Neural cell (in vitro differentiated cells): ENCODE measurements at regions not wholly inside any gene's neighbourhood (a gene's known extent, or its start where the extent isn't known, plus 50 kb on each side); places are given as distances from the start of the nearest gene placed in this dataset.

Experiments
- EP300 ChIP-seq: fragments of 450-650 bp; conservative IDR thresholded peaks from 2 replicates; pipeline ENCODE4 v1.6.1; 2014; ENCODE audit warnings: antibody characterized with exemption, mild to moderate bottlenecking, moderate library complexity; ENCODE audit not compliant: poor library complexity, severe bottlenecking
- EZH2 ChIP-seq: fragments of 200-600, 300-800 bp; shearing (Covaris generic), sonication (generic); IDR thresholded peaks from 2 replicates; pipeline ENCODE4 v1.6.1; 2014; ENCODE audit warnings: antibody characterized with exemption, low read length, borderline replicate concordance, mild to moderate bottlenecking; ENCODE audit not compliant: insufficient read depth, poor library complexity, severe bottlenecking
- POLR2AphosphoS5 ChIP-seq: IDR thresholded peaks from 2 replicates; pipeline ENCODE4 v1.6.1; 2012
- RAD21 ChIP-seq: fragments of 450-650 bp; conservative IDR thresholded peaks from 2 replicates; pipeline ENCODE4 v1.6.1; 2014; ENCODE audit warnings: antibody characterized with exemption, mild to moderate bottlenecking, moderate library complexity
- SMC3 ChIP-seq: fragments of 450-650 bp; conservative IDR thresholded peaks from 2 replicates; pipeline ENCODE4 v1.6.1; 2014; ENCODE audit warnings: antibody characterized with exemption, mild to moderate bottlenecking, moderate library complexity; ENCODE audit not compliant: poor library complexity
- TAF1 ChIP-seq: IDR thresholded peaks from 2 replicates; pipeline ENCODE4 v1.6.1; 2012; ENCODE audit warnings: low read depth
- TF ChIP-seq, protein P1 (sequence below): fragments of 450-650 bp; IDR thresholded peaks from 2 replicates; pipeline ENCODE4 v1.5.1; 2014; ENCODE audit warnings: antibody characterized with exemption, mild to moderate bottlenecking, moderate library complexity; ENCODE audit not compliant: poor library complexity, severe bottlenecking
- TF ChIP-seq, protein P2 (sequence below): IDR thresholded peaks from 2 replicates; pipeline ENCODE4 v1.6.1; 2012; ENCODE audit warnings: borderline replicate concordance

DNA sequence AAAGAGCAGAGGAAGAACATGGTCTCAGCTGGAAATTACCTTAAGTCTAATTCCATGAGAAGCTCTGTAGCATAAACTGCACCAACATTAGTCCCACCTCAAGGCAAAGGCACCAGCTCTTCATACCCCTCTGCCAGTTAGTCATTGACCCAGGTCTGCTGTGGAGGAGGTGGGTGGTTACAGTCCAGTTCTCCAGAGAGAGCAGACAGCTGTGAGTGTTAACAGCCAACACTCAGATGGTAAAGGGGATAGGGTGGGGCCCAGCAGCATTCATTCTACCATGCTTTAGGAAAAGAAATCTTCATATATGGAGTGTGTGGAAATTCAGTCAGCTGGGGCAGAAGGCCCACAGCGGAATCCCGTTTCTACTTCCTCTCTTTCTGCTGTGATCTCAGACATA is 159.7 kb upstream of the FBXO11 start:
- TF ChIP-seq, protein P1, sequence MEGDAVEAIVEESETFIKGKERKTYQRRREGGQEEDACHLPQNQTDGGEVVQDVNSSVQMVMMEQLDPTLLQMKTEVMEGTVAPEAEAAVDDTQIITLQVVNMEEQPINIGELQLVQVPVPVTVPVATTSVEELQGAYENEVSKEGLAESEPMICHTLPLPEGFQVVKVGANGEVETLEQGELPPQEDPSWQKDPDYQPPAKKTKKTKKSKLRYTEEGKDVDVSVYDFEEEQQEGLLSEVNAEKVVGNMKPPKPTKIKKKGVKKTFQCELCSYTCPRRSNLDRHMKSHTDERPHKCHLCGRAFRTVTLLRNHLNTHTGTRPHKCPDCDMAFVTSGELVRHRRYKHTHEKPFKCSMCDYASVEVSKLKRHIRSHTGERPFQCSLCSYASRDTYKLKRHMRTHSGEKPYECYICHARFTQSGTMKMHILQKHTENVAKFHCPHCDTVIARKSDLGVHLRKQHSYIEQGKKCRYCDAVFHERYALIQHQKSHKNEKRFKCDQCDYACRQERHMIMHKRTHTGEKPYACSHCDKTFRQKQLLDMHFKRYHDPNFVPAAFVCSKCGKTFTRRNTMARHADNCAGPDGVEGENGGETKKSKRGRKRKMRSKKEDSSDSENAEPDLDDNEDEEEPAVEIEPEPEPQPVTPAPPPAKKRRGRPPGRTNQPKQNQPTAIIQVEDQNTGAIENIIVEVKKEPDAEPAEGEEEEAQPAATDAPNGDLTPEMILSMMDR = no peak
- no peak for TF ChIP-seq RAD21
- no peak for TF ChIP-seq SMC3
- no peak for TF ChIP-seq POLR2AphosphoS5
- no peak for TF ChIP-seq TAF1
- TF ChIP-seq, protein P2, sequence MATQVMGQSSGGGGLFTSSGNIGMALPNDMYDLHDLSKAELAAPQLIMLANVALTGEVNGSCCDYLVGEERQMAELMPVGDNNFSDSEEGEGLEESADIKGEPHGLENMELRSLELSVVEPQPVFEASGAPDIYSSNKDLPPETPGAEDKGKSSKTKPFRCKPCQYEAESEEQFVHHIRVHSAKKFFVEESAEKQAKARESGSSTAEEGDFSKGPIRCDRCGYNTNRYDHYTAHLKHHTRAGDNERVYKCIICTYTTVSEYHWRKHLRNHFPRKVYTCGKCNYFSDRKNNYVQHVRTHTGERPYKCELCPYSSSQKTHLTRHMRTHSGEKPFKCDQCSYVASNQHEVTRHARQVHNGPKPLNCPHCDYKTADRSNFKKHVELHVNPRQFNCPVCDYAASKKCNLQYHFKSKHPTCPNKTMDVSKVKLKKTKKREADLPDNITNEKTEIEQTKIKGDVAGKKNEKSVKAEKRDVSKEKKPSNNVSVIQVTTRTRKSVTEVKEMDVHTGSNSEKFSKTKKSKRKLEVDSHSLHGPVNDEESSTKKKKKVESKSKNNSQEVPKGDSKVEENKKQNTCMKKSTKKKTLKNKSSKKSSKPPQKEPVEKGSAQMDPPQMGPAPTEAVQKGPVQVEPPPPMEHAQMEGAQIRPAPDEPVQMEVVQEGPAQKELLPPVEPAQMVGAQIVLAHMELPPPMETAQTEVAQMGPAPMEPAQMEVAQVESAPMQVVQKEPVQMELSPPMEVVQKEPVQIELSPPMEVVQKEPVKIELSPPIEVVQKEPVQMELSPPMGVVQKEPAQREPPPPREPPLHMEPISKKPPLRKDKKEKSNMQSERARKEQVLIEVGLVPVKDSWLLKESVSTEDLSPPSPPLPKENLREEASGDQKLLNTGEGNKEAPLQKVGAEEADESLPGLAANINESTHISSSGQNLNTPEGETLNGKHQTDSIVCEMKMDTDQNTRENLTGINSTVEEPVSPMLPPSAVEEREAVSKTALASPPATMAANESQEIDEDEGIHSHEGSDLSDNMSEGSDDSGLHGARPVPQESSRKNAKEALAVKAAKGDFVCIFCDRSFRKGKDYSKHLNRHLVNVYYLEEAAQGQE = no peak
- TF ChIP-seq EP300 = no peak
- no peak for TF ChIP-seq EZH2
